Esophagus muscularis mucosa (tissue), 4 donors: ENCODE measurements at regions not wholly inside any gene's neighbourhood (a gene's known extent, or its start where the extent isn't known, plus 50 kb on each side); places are given as distances from the start of the nearest gene placed in this dataset.

Experiments used
- EP300 ChIP-seq: sonication (generic); formaldehyde crosslinking; IDR thresholded peaks from one replicate; pipeline ENCODE4 v1.6.1; 2017; ENCODE audit warnings: antibody characterized with exemption
- POLR2A ChIP-seq: fragments of 450-650 bp; IDR thresholded peaks from one replicate; pipeline ENCODE4 v1.6.1; 2017; ENCODE audit warnings: antibody characterized with exemption, moderate library complexity, mild to moderate bottlenecking, low read depth
- TF ChIP-seq, protein P1 (sequence below), 3 experiments: fragments of 200-600 bp in 2 of 3; fragments of 450-650 bp in 1 of 3; sonication (generic) in 2 of 3; IDR thresholded peaks; one replicate each; pipeline ENCODE4 v1.5.1; 2017 to 2019; ENCODE audit warnings: antibody characterized with exemption in 3 of 3, mild to moderate bottlenecking in 2 of 3, moderate library complexity in 1 of 3

DNA sequence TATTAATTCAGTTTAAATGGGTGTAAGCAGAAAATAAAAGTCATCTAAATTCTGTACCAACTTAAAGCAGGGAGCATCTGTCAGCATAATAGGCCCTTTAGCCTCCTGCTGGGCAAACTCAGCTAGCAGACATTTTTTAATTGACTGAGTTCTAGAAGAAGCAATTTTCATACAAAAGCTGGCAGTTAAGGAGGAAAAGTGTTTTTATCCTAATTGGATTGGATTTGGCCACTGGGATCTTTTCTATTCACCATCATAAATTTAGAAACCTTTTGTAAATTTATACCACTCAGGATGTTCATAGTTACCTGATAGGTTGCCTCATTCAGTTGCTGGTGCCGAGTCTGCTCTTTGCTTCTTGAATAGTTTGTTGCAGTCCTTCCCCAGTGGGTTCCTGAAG, 262.7 kb upstream of the FSIP2 start:
- TF ChIP-seq, protein P1, sequence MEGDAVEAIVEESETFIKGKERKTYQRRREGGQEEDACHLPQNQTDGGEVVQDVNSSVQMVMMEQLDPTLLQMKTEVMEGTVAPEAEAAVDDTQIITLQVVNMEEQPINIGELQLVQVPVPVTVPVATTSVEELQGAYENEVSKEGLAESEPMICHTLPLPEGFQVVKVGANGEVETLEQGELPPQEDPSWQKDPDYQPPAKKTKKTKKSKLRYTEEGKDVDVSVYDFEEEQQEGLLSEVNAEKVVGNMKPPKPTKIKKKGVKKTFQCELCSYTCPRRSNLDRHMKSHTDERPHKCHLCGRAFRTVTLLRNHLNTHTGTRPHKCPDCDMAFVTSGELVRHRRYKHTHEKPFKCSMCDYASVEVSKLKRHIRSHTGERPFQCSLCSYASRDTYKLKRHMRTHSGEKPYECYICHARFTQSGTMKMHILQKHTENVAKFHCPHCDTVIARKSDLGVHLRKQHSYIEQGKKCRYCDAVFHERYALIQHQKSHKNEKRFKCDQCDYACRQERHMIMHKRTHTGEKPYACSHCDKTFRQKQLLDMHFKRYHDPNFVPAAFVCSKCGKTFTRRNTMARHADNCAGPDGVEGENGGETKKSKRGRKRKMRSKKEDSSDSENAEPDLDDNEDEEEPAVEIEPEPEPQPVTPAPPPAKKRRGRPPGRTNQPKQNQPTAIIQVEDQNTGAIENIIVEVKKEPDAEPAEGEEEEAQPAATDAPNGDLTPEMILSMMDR (IDR thresholded peaks at IDR 0.05): no peak
- TF ChIP-seq EP300: no peak
- no peak for TF ChIP-seq POLR2A
